Fibroblast of lung (primary cell): ENCODE measurements at regions not wholly inside any gene's neighbourhood (a gene's known extent, or its start where the extent isn't known, plus 50 kb on each side); places are given as distances from the start of the nearest gene placed in this dataset.
A peak's percentile ranks its signal among the peaks of the same experiment; 100 is the strongest.

ENCODE experiments used
- DNase-seq, 2 donors: peaks; one replicate each; pipeline versions ENCODE4 v3.0.0 to v3.0.0-alpha.2; 2010; ENCODE audit warnings: low read depth in 2 of 2
- H2AFZ ChIP-seq: 2 replicates; pipeline ENCODE4 v1.5.1; 2012; ENCODE audit warnings: low read length, control low read depth, inconsistent platforms
- H3K27ac ChIP-seq: 2 replicates; pipeline ENCODE4 v1.5.1; 2011; ENCODE audit warnings: low read length, control low read depth; ENCODE audit not compliant: insufficient read depth
- H3K27me3 ChIP-seq: 2 replicates; pipeline ENCODE4 v1.5.1; 2011; ENCODE audit warnings: mild to moderate bottlenecking, low read length; ENCODE audit not compliant: control insufficient read depth, insufficient read depth
- H3K36me3 ChIP-seq: 2 replicates; pipeline ENCODE4 v1.5.1; 2011; ENCODE audit warnings: low read length; ENCODE audit not compliant: control insufficient read depth, insufficient read depth
- H3K4me1 ChIP-seq: 2 replicates; pipeline ENCODE4 v1.5.1; 2011; ENCODE audit warnings: low read length; ENCODE audit not compliant: control insufficient read depth, insufficient read depth; ENCODE audit errors: extremely low read depth
- H3K4me2 ChIP-seq: 2 replicates; pipeline ENCODE4 v1.5.1; 2011; ENCODE audit warnings: low read length, control low read depth; ENCODE audit not compliant: insufficient read depth; ENCODE audit errors: extremely low read depth
- H3K4me3 ChIP-seq, 4 experiments: fragments of 200-600 bp in 1 of 4; sonication (generic) in 1 of 4; replicated peaks in 1 of 4; 2 replicates each; pipeline ENCODE4 v1.5.1; 2011 to 2016; ENCODE audit warnings: low read length in 4 of 4, low read depth in 3 of 4, mild to moderate bottlenecking in 3 of 4, control low read depth in 2 of 4, inconsistent platforms in 1 of 4, mixed read lengths in 1 of 4; ENCODE audit not compliant: insufficient read depth in 1 of 4; ENCODE audit errors: control extremely low read depth in 1 of 4
- H3K79me2 ChIP-seq: 2 replicates; pipeline ENCODE4 v1.5.1; 2012; ENCODE audit warnings: mild to moderate bottlenecking, low read length, inconsistent platforms; ENCODE audit not compliant: control insufficient read depth, insufficient read depth
- H3K9ac ChIP-seq: 2 replicates; pipeline ENCODE4 v1.5.1; 2011; ENCODE audit warnings: mild to moderate bottlenecking, low read length, control low read depth; ENCODE audit not compliant: insufficient read depth
- H3K9me3 ChIP-seq: 2 replicates; pipeline ENCODE4 v1.5.1; 2012; ENCODE audit warnings: low read depth, low read length; ENCODE audit not compliant: control insufficient read depth, insufficient read depth
- H4K20me1 ChIP-seq: 2 replicates; pipeline ENCODE4 v1.5.1; 2011; ENCODE audit warnings: low read length; ENCODE audit not compliant: control insufficient read depth, insufficient read depth; ENCODE audit errors: extremely low read depth
- CTCF ChIP-seq, 2 donors: IDR thresholded peaks in 1 of 2; conservative IDR thresholded peaks in 1 of 2; 1 replicate in 1 of 2; 2 replicates in 1 of 2; pipeline ENCODE4 v1.5.1; 2011 to 2012; ENCODE audit warnings: low read length in 2 of 2, control low read depth in 1 of 2, inconsistent platforms in 1 of 2, low read depth in 1 of 2, mild to moderate bottlenecking in 1 of 2
- EZH2 ChIP-seq: IDR thresholded peaks from 2 replicates; pipeline ENCODE4 v1.5.1; 2012; ENCODE audit warnings: low read length, control low read depth, mild to moderate bottlenecking; ENCODE audit errors: missing control alignments

- H4K20me1 ChIP-seq: no peaks in the 10 kb centered on the region
- H3K27me3 ChIP-seq: no peaks in the 10 kb centered on the region
- no peaks in the 10 kb centered on the region for H3K79me2 ChIP-seq
- no peak overlapping the region for H3K4me3 ChIP-seq
- H3K27ac ChIP-seq: no peak overlapping the region
- no peak overlapping the region for H3K9ac ChIP-seq
- peak in 1 of 2 donors; percentile 14 for DNase-seq
- H2AFZ ChIP-seq: no peak overlapping the region
- H3K9me3 ChIP-seq: no peaks in the 10 kb centered on the region
- no peak overlapping the region for H3K4me2 ChIP-seq
- H3K36me3 ChIP-seq: no peaks in the 10 kb centered on the region
- H3K4me1 ChIP-seq: no peaks in the 10 kb centered on the region
- TF ChIP-seq EZH2 (no peak), CTCF (conservative IDR thresholded peaks at IDR 0.05 in 1 of 2, IDR thresholded peaks at IDR 0.05 in 1 of 2; ENCODE audit: low read depth in 1 of 2, low read length in 2 of 2) (no peak)
Observed at GRCh38 chr3:76138921-76139320, 353.6 kb upstream of the ZNF717 start.

- no peak overlapping the region for H2AFZ ChIP-seq
- TF ChIP-seq EZH2 (no peak), CTCF (conservative IDR thresholded peaks at IDR 0.05 in 1 of 2, IDR thresholded peaks at IDR 0.05 in 1 of 2; ENCODE audit: low read depth in 1 of 2, low read length in 2 of 2) (no peak)
- no peak overlapping the region for H3K4me2 ChIP-seq
- no peaks in the 10 kb centered on the region for H3K36me3 ChIP-seq
- H3K4me3 ChIP-seq: no peak overlapping the region
- H4K20me1 ChIP-seq: no peaks in the 10 kb centered on the region
- H3K27ac ChIP-seq: no peak overlapping the region
- no peak for DNase-seq
- no peaks in the 10 kb centered on the region for H3K79me2 ChIP-seq
- H3K4me1 ChIP-seq: no peaks in the 10 kb centered on the region
- H3K27me3 ChIP-seq: no peaks in the 10 kb centered on the region
- H3K9me3 ChIP-seq: no peaks in the 10 kb centered on the region
- no peak overlapping the region for H3K9ac ChIP-seq
Observed at GRCh38 chr3:76147846-76148245, 362.5 kb upstream of the ZNF717 start.

GRCh38 chr3:76152028-76152427, 366.7 kb upstream of the ZNF717 start:
- TF ChIP-seq CTCF (conservative IDR thresholded peaks at IDR 0.05 in 1 of 2, IDR thresholded peaks at IDR 0.05 in 1 of 2; ENCODE audit: low read depth in 1 of 2, low read length in 2 of 2): no peak
- no peak for TF ChIP-seq EZH2
- H4K20me1 ChIP-seq: no peaks in the 10 kb centered on the region

More at GRCh38 chr3:76152028-76152427, 366.7 kb upstream of the ZNF717 start:
- Histone ChIP-seq H2AFZ (no peak overlapping the region), H3K4me2 (no peak overlapping the region), H3K27me3 (no peaks in the 10 kb centered on the region), H3K79me2 (no peaks in the 10 kb centered on the region), H3K4me1 (no peaks in the 10 kb centered on the region), H3K36me3 (no peaks in the 10 kb centered on the region), H3K9ac (no peak overlapping the region), H3K9me3 (no peaks in the 10 kb centered on the region), H3K27ac (no peak overlapping the region), H3K4me3 (no peak overlapping the region)
- no peak for DNase-seq
